Loucy (cell line): ENCODE measurements at regions not wholly inside any gene's neighbourhood (a gene's known extent, or its start where the extent isn't known, plus 50 kb on each side); places are given as distances from the start of the nearest gene placed in this dataset.

Experiments used
- CTCF ChIP-seq: fragments of 200-600 bp; sonication (generic); conservative IDR thresholded peaks from 2 replicates; pipeline ENCODE4 v1.5.1; 2014; ENCODE audit warnings: mild to moderate bottlenecking, antibody characterized with exemption, low read length
- EZH2phosphoT487 ChIP-seq: fragments of 200-600 bp; IDR thresholded peaks from 2 replicates; pipeline ENCODE4 v1.6.1; 2018; ENCODE audit warnings: antibody characterized with exemption, mild to moderate bottlenecking, moderate library complexity, borderline replicate concordance

- TF ChIP-seq CTCF, result no peak
- no peak for TF ChIP-seq EZH2phosphoT487
Measured at GRCh38 chr2:136308611-136309010, 190.7 kb upstream of the CXCR4 start.
